NCI-H526 treated with DMSO at 0.1 percent for 48 hours (cell line): ENCODE measurements at regions not wholly inside any gene's neighbourhood (a gene's known extent, or its start where the extent isn't known, plus 50 kb on each side); places are given as distances from the start of the nearest gene placed in this dataset.

Experiments
- DNase-seq: peaks from one replicate; lab custom pipeline; 2025; lab: John Stamatoyannopoulos, UW

GRCh38 chr9:106707738-106708474, 155.1 kb upstream of the ZNF462 start:
- no peak for DNase-seq

- DNase-seq = no peak
These were observed 154.4 kb upstream of the ZNF462 start for GRCh38 chr9:106708475-106709146.

GRCh38 chr9:106712279-106712678, 150.7 kb upstream of the ZNF462 start:
- no peak for DNase-seq

GRCh38 chr9:106713206-106713605, 149.8 kb upstream of the ZNF462 start:
- DNase-seq = no peak

- no peak for DNase-seq
These were observed 146.1 kb upstream of the ZNF462 start for GRCh38 chr9:106716820-106717219.

- DNase-seq = no peak
These were observed 145.3 kb upstream of the ZNF462 start for GRCh38 chr9:106717686-106718085.

GRCh38 chr9:106718936-106719335, 144.0 kb upstream of the ZNF462 start:
- no peak for DNase-seq

GRCh38 chr9:106722051-106722753, 140.8 kb upstream of the ZNF462 start:
- no peak for DNase-seq

GRCh38 chr9:106723926-106724325, 139.0 kb upstream of the ZNF462 start:
- no peak for DNase-seq

- no peak for DNase-seq
These were observed 138.4 kb upstream of the ZNF462 start for GRCh38 chr9:106724566-106724965.

GRCh38 chr9:106726070-106726815, 136.7 kb upstream of the ZNF462 start:
- DNase-seq = no peak

- DNase-seq = no peak
These were observed 135.0 kb upstream of the ZNF462 start for GRCh38 chr9:106727969-106728368.

- DNase-seq = no peak
These were observed 134.1 kb upstream of the ZNF462 start for GRCh38 chr9:106728860-106729259.

- no peak for DNase-seq
These were observed 131.1 kb upstream of the ZNF462 start for GRCh38 chr9:106731910-106732309.

GRCh38 chr9:106733828-106734380, 129.1 kb upstream of the ZNF462 start:
- DNase-seq = no peak

GRCh38 chr9:106737516-106737915, 125.5 kb upstream of the ZNF462 start:
- DNase-seq = no peak

GRCh38 chr9:106738109-106738508, 124.9 kb upstream of the ZNF462 start:
- DNase-seq = no peak

- no peak for DNase-seq
These were observed 117.5 kb upstream of the ZNF462 start for GRCh38 chr9:106745457-106745856.

- DNase-seq = no peak
These were observed 117.1 kb upstream of the ZNF462 start for GRCh38 chr9:106745876-106746275.

GRCh38 chr9:106751681-106752080, 111.3 kb upstream of the ZNF462 start:
- DNase-seq = no peak

- no peak for DNase-seq
These were observed 110.4 kb upstream of the ZNF462 start for GRCh38 chr9:106752581-106752980.

- no peak for DNase-seq
These were observed 109.8 kb upstream of the ZNF462 start for GRCh38 chr9:106753155-106753671.
